GM19239 (cell line): ENCODE measurements at regions not wholly inside any gene's neighbourhood (a gene's known extent, or its start where the extent isn't known, plus 50 kb on each side); places are given as distances from the start of the nearest gene placed in this dataset.

ENCODE experiments used
- DNase-seq: peaks from one replicate; pipeline ENCODE4 v3.0.0; 2011; ENCODE audit warnings: low spot score; ENCODE audit not compliant: insufficient read length
- FAIRE-seq: peaks from 2 replicates; lab custom pipeline; 2011; peaks lifted over from hg19 to GRCh38; lab: Jason Lieb, UNC

- DNase-seq: no peak
- no peak for FAIRE-seq
Measured at GRCh38 chr11:70798296-70798695, 400.0 kb downstream of the CTTN start.

GRCh38 chr11:70799386-70799785 is 401.1 kb downstream of the CTTN start:
- DNase-seq (no peak), FAIRE-seq (no peak)

- DNase-seq (no peak), FAIRE-seq (no peak)
Measured at GRCh38 chr11:70802185-70802584, 403.9 kb downstream of the CTTN start.

- FAIRE-seq (no peak), DNase-seq (no peak)
Measured at GRCh38 chr11:70804139-70804837, 406.0 kb downstream of the CTTN start.

GRCh38 chr11:70805243-70805642 is 406.9 kb downstream of the CTTN start:
- FAIRE-seq (no peak), DNase-seq (no peak)

GRCh38 chr11:70805971-70806370 is 407.6 kb downstream of the CTTN start:
- DNase-seq (no peak), FAIRE-seq (no peak)

- DNase-seq (no peak), FAIRE-seq (no peak)
Measured at GRCh38 chr11:70806461-70807194, 408.3 kb downstream of the CTTN start.

GRCh38 chr11:70807195-70807543 is 408.8 kb downstream of the CTTN start:
- FAIRE-seq (no peak), DNase-seq (no peak)

GRCh38 chr11:70808686-70809375 is 410.5 kb downstream of the CTTN start:
- FAIRE-seq (no peak), DNase-seq (no peak)

- DNase-seq: no peak
- no peak for FAIRE-seq
Measured at GRCh38 chr11:70810133-70810532, 411.8 kb downstream of the CTTN start.

- DNase-seq (no peak), FAIRE-seq (no peak)
Measured at GRCh38 chr11:70810681-70811080, 412.4 kb downstream of the CTTN start.

GRCh38 chr11:70811483-70811882 is 413.2 kb downstream of the CTTN start:
- DNase-seq: no peak

GRCh38 chr11:70811915-70812314 is 413.6 kb downstream of the CTTN start:
- no peak for DNase-seq
- no peak for FAIRE-seq

More at GRCh38 chr11:70811483-70811882, 413.2 kb downstream of the CTTN start:
- no peak for FAIRE-seq

- no peak for FAIRE-seq
- DNase-seq: no peak
Measured at GRCh38 chr11:70812472-70812871, 414.1 kb downstream of the CTTN start.

GRCh38 chr11:70813651-70814050 is 415.3 kb downstream of the CTTN start:
- FAIRE-seq: no peak
- DNase-seq: no peak

GRCh38 chr11:70815485-70815832 is 417.1 kb downstream of the CTTN start:
- FAIRE-seq: no peak

GRCh38 chr11:70816156-70816678 is 417.9 kb downstream of the CTTN start:
- FAIRE-seq (no peak), DNase-seq (no peak)

More at GRCh38 chr11:70815485-70815832, 417.1 kb downstream of the CTTN start:
- DNase-seq: no peak

GRCh38 chr11:70818351-70818750 is 420.0 kb downstream of the CTTN start:
- DNase-seq (no peak), FAIRE-seq (no peak)

GRCh38 chr11:70819022-70819421 is 420.7 kb downstream of the CTTN start:
- no peak for FAIRE-seq
- DNase-seq: no peak

GRCh38 chr11:70820311-70820710 is 422.0 kb downstream of the CTTN start:
- FAIRE-seq: no peak
- DNase-seq: no peak

- DNase-seq (no peak), FAIRE-seq (no peak)
Measured at GRCh38 chr11:70820712-70821111, 422.4 kb downstream of the CTTN start.
